IMR-90 (cell line): ENCODE measurements at regions not wholly inside any gene's neighbourhood (a gene's known extent, or its start where the extent isn't known, plus 50 kb on each side); places are given as distances from the start of the nearest gene placed in this dataset.

Source experiments
- ATAC-seq: fragments of 200-7000 bp; cut with Tn5 transposase; 2 replicates; pipeline ENCODE4 v1.9.1; 2020; ENCODE audit warnings: low read depth, mild to moderate bottlenecking, moderate library complexity
- BruUV-seq: library from RNA; stranded (reverse); fragments of 400-500 nt; replicated peaks from 2 replicates; lab custom pipeline; 2021; lab: Mats Ljungman, UMichigan
- CTCF ChIA-PET: fragments of 300-600 bp; formaldehyde crosslinking; extraction: SDS; loops from one replicate; lab custom pipeline; 2021; ENCODE audit warnings: antibody characterized with exemption; lab: Yijun Ruan, JAX
- POLR2A ChIA-PET: fragments of 300-600 bp; sonication (Branson Sonifier 250); formaldehyde crosslinking; loops from one replicate; lab custom pipeline; 2022; ENCODE audit warnings: antibody characterized with exemption; ENCODE audit not compliant: unreplicated experiment; lab: Charles Lee
- DNase-seq: peaks from one replicate; pipeline ENCODE4 v3.0.0; 2013
- H2AFZ ChIP-seq: replicated peaks from 2 replicates; pipeline ENCODE3; 2013; ENCODE audit warnings: low read length, mild to moderate bottlenecking; ENCODE audit not compliant: poor library complexity
- H2AK5ac ChIP-seq: 2 replicates; pipeline ENCODE4 v1.6.1; 2013; ENCODE audit warnings: low read depth, low read length, inconsistent platforms
- H2AK9ac ChIP-seq: replicated peaks from 2 replicates; pipeline ENCODE3; 2013; ENCODE audit warnings: mild to moderate bottlenecking, low read depth, low read length, moderate library complexity; ENCODE audit not compliant: poor library complexity
- H2BK120ac ChIP-seq: 2 replicates; pipeline ENCODE4 v1.6.1; 2013; ENCODE audit warnings: low read depth, low read length, inconsistent platforms
- H2BK15ac ChIP-seq: 3 replicates; pipeline ENCODE4 v1.6.1; 2013; ENCODE audit warnings: low read depth, low read length, inconsistent platforms
- H2BK20ac ChIP-seq: 2 replicates; pipeline ENCODE4 v1.6.1; 2013; ENCODE audit warnings: low read depth, mild to moderate bottlenecking, inconsistent platforms, low read length, moderate library complexity
- H2BK5ac ChIP-seq: 2 replicates; pipeline ENCODE4 v1.6.1; 2013; ENCODE audit warnings: mild to moderate bottlenecking, low read depth, low read length, inconsistent platforms; ENCODE audit not compliant: poor library complexity, severe bottlenecking
- H3K14ac ChIP-seq: replicated peaks from 2 replicates; pipeline ENCODE4 v1.6.1; 2013; ENCODE audit warnings: low read depth, low read length, inconsistent platforms
- H3K18ac ChIP-seq: 2 replicates; pipeline ENCODE4 v1.6.1; 2013; ENCODE audit warnings: low read depth, low read length, control low read depth
- H3K23ac ChIP-seq: 2 replicates; pipeline ENCODE4 v1.6.1; 2013; ENCODE audit warnings: low read depth, low read length, inconsistent platforms
- H3K27ac ChIP-seq: 2 replicates; pipeline ENCODE4 v1.5.1; 2013; ENCODE audit warnings: mild to moderate bottlenecking, control low read depth, low read length; ENCODE audit not compliant: insufficient read depth
- H3K27me3 ChIP-seq: 2 replicates; pipeline ENCODE4 v1.6.1; 2013; ENCODE audit warnings: low read length; ENCODE audit not compliant: control insufficient read depth, insufficient read depth
- H3K36me3 ChIP-seq: 2 replicates; pipeline ENCODE4 v1.6.1; 2013; ENCODE audit warnings: low read length, mixed read lengths; ENCODE audit not compliant: control insufficient read depth, insufficient read depth
- H3K4ac ChIP-seq: 2 replicates; pipeline ENCODE4 v1.6.1; 2013; ENCODE audit warnings: low read depth, low read length, inconsistent platforms
- H3K4me1 ChIP-seq: 2 replicates; pipeline ENCODE4 v1.6.1; 2013; ENCODE audit warnings: low read length, mixed read lengths; ENCODE audit not compliant: control insufficient read depth, insufficient read depth
- H3K4me2 ChIP-seq: 2 replicates; pipeline ENCODE4 v1.6.1; 2013; ENCODE audit warnings: low read depth, mild to moderate bottlenecking, control low read depth, low read length, moderate library complexity
- H3K4me3 ChIP-seq: 2 replicates; pipeline ENCODE4 v1.5.1; 2013; ENCODE audit warnings: low read depth, mild to moderate bottlenecking, control low read depth, low read length, moderate library complexity; ENCODE audit not compliant: insufficient read depth
- H3K56ac ChIP-seq: 2 replicates; pipeline ENCODE4 v1.6.1; 2013; ENCODE audit warnings: low read length, inconsistent platforms; ENCODE audit not compliant: insufficient read depth; ENCODE audit errors: extremely low read depth
- H3K79me1 ChIP-seq, 2 experiments: 2 replicates each; pipeline ENCODE4 v1.6.1; 2013; ENCODE audit warnings: low read length in 2 of 2, inconsistent platforms in 1 of 2, low read depth in 1 of 2
- H3K9ac ChIP-seq: 2 replicates; pipeline ENCODE4 v1.6.1; 2013; ENCODE audit warnings: low read depth, low read length, control low read depth
- H3K9me1 ChIP-seq: 2 replicates; pipeline ENCODE4 v1.6.1; 2013; ENCODE audit warnings: low read length, inconsistent platforms; ENCODE audit not compliant: insufficient read depth
- H3K9me3 ChIP-seq: 2 replicates; pipeline ENCODE4 v1.6.1; 2013; ENCODE audit warnings: low read length; ENCODE audit not compliant: control insufficient read depth, insufficient read depth
- H4K20me1 ChIP-seq: 2 replicates; pipeline ENCODE4 v1.6.1; 2013; ENCODE audit warnings: low read length, inconsistent platforms; ENCODE audit not compliant: insufficient read depth
- H4K5ac ChIP-seq: 2 replicates; pipeline ENCODE4 v1.6.1; 2013; ENCODE audit warnings: mild to moderate bottlenecking, low read depth, low read length, control low read depth
- H4K8ac ChIP-seq, 2 experiments: 2 replicates each; pipeline ENCODE4 v1.6.1; 2013; ENCODE audit warnings: low read depth in 2 of 2, low read length in 2 of 2, control low read depth in 1 of 2, inconsistent platforms in 1 of 2
- H4K91ac ChIP-seq: 2 replicates; pipeline ENCODE4 v1.6.1; 2013; ENCODE audit warnings: low read depth, low read length, inconsistent platforms; ENCODE audit not compliant: insufficient read depth
- CHD1 ChIP-seq: IDR thresholded peaks from 2 replicates; pipeline ENCODE4 v1.6.1; 2012; ENCODE audit warnings: low read depth, low read length, improper control_type of control experiment
- FOS ChIP-seq: fragments of 150-350 bp; IDR thresholded peaks from 2 replicates; pipeline ENCODE4 v1.6.1; 2016; ENCODE audit warnings: low read depth, low read length
- MXI1 ChIP-seq: IDR thresholded peaks from 2 replicates; pipeline ENCODE4 v1.6.1; 2012; ENCODE audit warnings: low read depth, mild to moderate bottlenecking, low read length, moderate library complexity, borderline replicate concordance
- RCOR1 ChIP-seq: IDR thresholded peaks from 2 replicates; pipeline ENCODE4 v1.6.1; 2012; ENCODE audit warnings: mild to moderate bottlenecking, low read length, improper control_type of control experiment; ENCODE audit not compliant: insufficient replicate concordance
- SMC3 ChIP-seq: fragments of 150-350 bp; IDR thresholded peaks from 2 replicates; pipeline ENCODE4 v1.6.1; 2016; ENCODE audit warnings: low read depth, mild to moderate bottlenecking, antibody characterized with exemption, low read length, moderate library complexity
- WGBS, 2 experiments: methylation state at CpG; one replicate each; pipeline versions ENCODE4 v1.1.5 to v1.1.7; 2013; ENCODE audit warnings: missing lambda C conversion rate in 2 of 2; ENCODE audit not compliant: insufficient read length in 1 of 2; ENCODE audit errors: extremely low coverage in 2 of 2; 5-methylcytosine and 5-hydroxymethylcytosine counted together
- dilution Hi-C: fragments of 300-500 bp; cut with HindIII; formaldehyde crosslinking; loops from one replicate; pipeline ENCODE4 v1.14.3; 2018; ENCODE audit warnings: low sequenced_read_pairs; ENCODE audit not compliant: unreplicated experiment
- in situ Hi-C: fragments of 300-500 bp; cut with MboI; formaldehyde crosslinking; loops from 3 replicates; pipeline ENCODE4 v1.14.3; 2019; ENCODE audit warnings: low sequenced_read_pairs, inconsistent platforms, mixed read lengths
- intact Hi-C: fragments of 100-400 bp; cut with micrococcal nuclease; formaldehyde crosslinking; loops from 2 replicates; pipeline ENCODE4 v1.10.0; 2022

DNA sequence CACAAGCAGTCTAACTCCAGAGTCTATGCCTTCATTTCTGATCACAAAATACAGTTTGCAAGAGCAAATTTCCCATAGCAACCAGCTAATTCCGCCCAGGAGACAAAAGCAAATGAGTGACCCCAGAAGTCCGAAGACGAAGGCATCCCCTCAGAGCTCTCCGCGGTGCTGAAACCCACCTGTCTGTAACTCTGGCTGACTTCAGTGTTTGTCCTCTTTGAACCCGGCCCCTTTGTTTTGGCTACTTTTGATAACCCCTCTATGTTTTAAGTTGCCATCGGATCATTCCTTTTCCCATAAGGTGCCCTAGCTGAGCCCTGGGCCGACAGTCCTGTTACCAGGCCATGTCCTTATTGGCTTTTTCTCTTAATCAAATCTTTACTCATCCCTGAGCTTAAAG lies 515.8 kb downstream of the PTPRU start:
- Histone ChIP-seq H3K9me3 (no peaks in the 10 kb centered on the region), H3K18ac (no peak overlapping the region), H2BK120ac (no peak overlapping the region), H3K27ac (no peak overlapping the region), H2AK9ac (no peak overlapping the region), H4K8ac (no peak overlapping the region), H3K14ac (no peak overlapping the region), H2AK5ac (no peak overlapping the region), H2AFZ (no peak overlapping the region), H4K91ac (no peak overlapping the region), H3K4me2 (no peak overlapping the region), H2BK15ac (no peak overlapping the region), H2BK5ac (no peak overlapping the region), H3K79me1 (no peaks in the 10 kb centered on the region), H2BK20ac (no peak overlapping the region), H3K23ac (no peak overlapping the region), H3K4me3 (no peak overlapping the region), H3K4ac (no peak overlapping the region), H3K27me3 (peaks cover under 1% of the 10 kb centered on the region; the same call in 1 of the 2 replicates), H4K5ac (no peak overlapping the region), H3K4me1 (no peaks in the 10 kb centered on the region), H4K20me1 (no peaks in the 10 kb centered on the region), H3K9ac (no peak overlapping the region), H3K56ac (no peak overlapping the region), H3K36me3 (no peaks in the 10 kb centered on the region), H3K9me1 (no peaks in the 10 kb centered on the region)
- intact Hi-C loops, result no loop called here
- 10% methylated on average over 6 of the region's 8 CpGs; no CpG with 5 or more reads in 1 of the 2 experiments for WGBS, 2 experiments
- TF ChIP-seq MXI1, result no peak
- TF ChIP-seq SMC3, result no peak
- no peak for TF ChIP-seq RCOR1
- TF ChIP-seq FOS, result no peak
- TF ChIP-seq CHD1, result no peak
- BruUV-seq, result no TSS peak
- dilution Hi-C loops, result no loop called here
- ChIA-PET POLR2A (no interaction called here), CTCF (interaction anchor here (0.6 kb wide), 2 partner anchors 20 to 257 kb away, joined by 3 read pairs; no protein-coding TSS in a partner anchor)
- no peak for ATAC-seq
- in situ Hi-C loops, result no loop called here
- DNase-seq, result no peak
